Osteocyte (in vitro differentiated cells): ENCODE measurements at regions not wholly inside any gene's neighbourhood (a gene's known extent, or its start where the extent isn't known, plus 50 kb on each side); places are given as distances from the start of the nearest gene placed in this dataset.

Source experiments
- DNase-seq: peaks from one replicate; pipeline ENCODE4 v3.0.0; 2021; ENCODE audit warnings: mixed read lengths; ENCODE audit not compliant: unreplicated experiment; ENCODE audit errors: extremely low spot score
- H3K27ac Mint-ChIP-seq: one replicate; pipeline ENCODE4 v1.8.0; 2021; ENCODE audit warnings: mild to moderate bottlenecking, mixed read lengths; ENCODE audit not compliant: unreplicated experiment
- H3K27me3 Mint-ChIP-seq: one replicate; pipeline ENCODE4 v1.8.0; 2021; ENCODE audit warnings: mixed read lengths; ENCODE audit not compliant: unreplicated experiment
- H3K36me3 Mint-ChIP-seq: one replicate; pipeline ENCODE4 v1.8.0; 2021; ENCODE audit warnings: mixed read lengths; ENCODE audit not compliant: unreplicated experiment
- H3K4me1 Mint-ChIP-seq: one replicate; pipeline ENCODE4 v1.8.0; 2021; ENCODE audit warnings: mixed read lengths; ENCODE audit not compliant: unreplicated experiment
- H3K4me3 Mint-ChIP-seq: one replicate; pipeline ENCODE4 v1.8.0; 2021; ENCODE audit warnings: mild to moderate bottlenecking, moderate library complexity, mixed read lengths; ENCODE audit not compliant: unreplicated experiment
- H3K9me3 Mint-ChIP-seq: one replicate; pipeline ENCODE4 v1.8.0; 2021; ENCODE audit warnings: mixed read lengths; ENCODE audit not compliant: unreplicated experiment
- CTCF ChIP-seq: fragments of 200-600 bp; sonication (generic); IDR thresholded peaks from 2 replicates; pipeline ENCODE4 v1.5.0; 2021; ENCODE audit warnings: antibody characterized with exemption, mild to moderate bottlenecking, moderate library complexity

GRCh38 chr15:46301291-46301690 lies 666.5 kb downstream of the SQOR start:
- Mint-ChIP-seq H3K4me1 (no peaks in the 10 kb centered on the region), H3K27ac (no peak overlapping the region), H3K36me3 (no peaks in the 10 kb centered on the region), H3K27me3 (no peaks in the 10 kb centered on the region), H3K4me3 (no peak overlapping the region), H3K9me3 (no peaks in the 10 kb centered on the region)
- no peak for DNase-seq
- TF ChIP-seq CTCF = no peak

GRCh38 chr15:46301826-46302225 lies 667.0 kb downstream of the SQOR start:
- no peaks in the 10 kb centered on the region for H3K4me1 Mint-ChIP-seq
- H3K27ac Mint-ChIP-seq = no peak overlapping the region
- H3K36me3 Mint-ChIP-seq = no peaks in the 10 kb centered on the region
- no peaks in the 10 kb centered on the region for H3K9me3 Mint-ChIP-seq
- H3K27me3 Mint-ChIP-seq = no peaks in the 10 kb centered on the region
- DNase-seq = no peak
- no peak overlapping the region for H3K4me3 Mint-ChIP-seq
- no peak for TF ChIP-seq CTCF

GRCh38 chr15:46304321-46304720 lies 669.5 kb downstream of the SQOR start:
- TF ChIP-seq CTCF = peak; percentile 29
- DNase-seq = no peak

GRCh38 chr15:46307746-46308145 lies 672.9 kb downstream of the SQOR start:
- no peak for TF ChIP-seq CTCF
- no peaks in the 10 kb centered on the region for H3K4me1 Mint-ChIP-seq

More at GRCh38 chr15:46304321-46304720, 669.5 kb downstream of the SQOR start:
- Mint-ChIP-seq H3K36me3 (no peaks in the 10 kb centered on the region), H3K27me3 (no peaks in the 10 kb centered on the region), H3K4me3 (no peak overlapping the region), H3K9me3 (no peaks in the 10 kb centered on the region), H3K4me1 (no peaks in the 10 kb centered on the region), H3K27ac (no peak overlapping the region)

GRCh38 chr15:46309914-46310313 lies 675.1 kb downstream of the SQOR start:
- Mint-ChIP-seq H3K4me1 (no peaks in the 10 kb centered on the region), H3K9me3 (no peaks in the 10 kb centered on the region), H3K36me3 (no peaks in the 10 kb centered on the region), H3K27ac (no peak overlapping the region), H3K27me3 (no peaks in the 10 kb centered on the region), H3K4me3 (no peak overlapping the region)
- no peak for DNase-seq
- TF ChIP-seq CTCF = no peak

More at GRCh38 chr15:46307746-46308145, 672.9 kb downstream of the SQOR start:
- no peaks in the 10 kb centered on the region for H3K27me3 Mint-ChIP-seq
- no peak overlapping the region for H3K4me3 Mint-ChIP-seq
- DNase-seq = no peak
- H3K27ac Mint-ChIP-seq = no peak overlapping the region
- no peaks in the 10 kb centered on the region for H3K36me3 Mint-ChIP-seq
- H3K9me3 Mint-ChIP-seq = no peaks in the 10 kb centered on the region
